ENCODE measurements at regions not wholly inside any gene's neighbourhood (a gene's known extent, or its start where the extent isn't known, plus 50 kb on each side); places are given as distances from the start of the nearest gene placed in this dataset.

DNA sequence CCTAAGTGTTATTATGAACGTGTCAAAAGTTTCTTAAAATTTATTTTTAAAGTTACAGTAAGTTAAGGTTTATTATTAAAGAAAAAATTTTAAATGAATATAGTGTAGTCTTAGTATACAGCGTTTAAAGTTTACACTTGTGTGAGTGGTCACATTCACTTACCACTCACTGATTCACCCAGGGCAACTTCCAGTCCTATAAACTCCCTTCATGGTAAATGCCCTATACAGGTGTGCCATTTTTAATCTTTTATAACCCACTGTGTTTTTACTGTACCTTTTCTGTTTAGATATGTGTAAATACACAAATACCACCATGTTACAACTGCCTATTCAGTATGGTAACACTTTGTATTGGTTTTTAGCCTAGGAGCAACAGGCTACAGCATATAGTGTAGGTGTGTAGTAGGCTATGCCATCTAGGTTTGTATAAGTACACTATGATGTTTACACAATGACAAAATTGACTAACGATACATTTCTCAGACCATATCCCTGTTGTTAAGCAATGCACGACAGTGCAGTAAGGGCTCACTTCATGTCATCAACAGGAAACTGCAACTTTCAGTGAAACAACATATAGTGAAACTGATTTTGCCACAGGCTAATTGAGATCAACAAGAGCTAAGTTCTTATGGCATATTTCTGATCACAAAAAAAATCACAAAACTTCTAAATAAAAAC, 112.0 kb upstream of the TMCC3 start:
- ChIA-PET CTCF (no interaction called here), POLR2A (ENCODE audit: low non-redundant PET) (no interaction called here)
- no peak overlapping the region for H3K4me3 ChIP-seq (ENCODE audit: low read depth, low read length, poor library complexity, severe bottlenecking)
- H3K27me3 ChIP-seq (replicated peaks; ENCODE audit: insufficient read depth, low read depth, low read length, poor library complexity), result no peaks in the 10 kb centered on the region
- DNase-seq (ENCODE audit: low spot score), result no peak
- no peaks in the 10 kb centered on the region for H3K36me3 ChIP-seq (ENCODE audit: insufficient read depth, low read length, poor library complexity, severe bottlenecking)
- intact Hi-C loops (cut with micrococcal nuclease; ENCODE audit: unreplicated experiment), result loop anchor here (10.0 kb wide), 2 partner anchors 218 to 618 kb away; partner anchors contain the start of gene PLXNC1
- H3K4me1 ChIP-seq (ENCODE audit: insufficient read depth, low read length, poor library complexity, severe bottlenecking), result no peaks in the 10 kb centered on the region
- H3K27ac ChIP-seq (ENCODE audit: low read depth, low read length, poor library complexity, severe bottlenecking), result no peak overlapping the region
- H3K9me3 ChIP-seq (ENCODE audit: low read depth, low read length, poor library complexity, severe bottlenecking), result no peaks in the 10 kb centered on the region
- BruUV-seq (replicated peaks), result no TSS peak
- TF ChIP-seq EZH2 (IDR thresholded peaks at IDR 0.05; ENCODE audit: borderline replicate concordance, low read depth, low read length, poor library complexity, severe bottlenecking), result no peak
- TF ChIP-seq, protein P1, sequence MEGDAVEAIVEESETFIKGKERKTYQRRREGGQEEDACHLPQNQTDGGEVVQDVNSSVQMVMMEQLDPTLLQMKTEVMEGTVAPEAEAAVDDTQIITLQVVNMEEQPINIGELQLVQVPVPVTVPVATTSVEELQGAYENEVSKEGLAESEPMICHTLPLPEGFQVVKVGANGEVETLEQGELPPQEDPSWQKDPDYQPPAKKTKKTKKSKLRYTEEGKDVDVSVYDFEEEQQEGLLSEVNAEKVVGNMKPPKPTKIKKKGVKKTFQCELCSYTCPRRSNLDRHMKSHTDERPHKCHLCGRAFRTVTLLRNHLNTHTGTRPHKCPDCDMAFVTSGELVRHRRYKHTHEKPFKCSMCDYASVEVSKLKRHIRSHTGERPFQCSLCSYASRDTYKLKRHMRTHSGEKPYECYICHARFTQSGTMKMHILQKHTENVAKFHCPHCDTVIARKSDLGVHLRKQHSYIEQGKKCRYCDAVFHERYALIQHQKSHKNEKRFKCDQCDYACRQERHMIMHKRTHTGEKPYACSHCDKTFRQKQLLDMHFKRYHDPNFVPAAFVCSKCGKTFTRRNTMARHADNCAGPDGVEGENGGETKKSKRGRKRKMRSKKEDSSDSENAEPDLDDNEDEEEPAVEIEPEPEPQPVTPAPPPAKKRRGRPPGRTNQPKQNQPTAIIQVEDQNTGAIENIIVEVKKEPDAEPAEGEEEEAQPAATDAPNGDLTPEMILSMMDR (conservative IDR thresholded peaks at IDR 0.05; ENCODE audit: low read depth, low read length), result no peak

DNA sequence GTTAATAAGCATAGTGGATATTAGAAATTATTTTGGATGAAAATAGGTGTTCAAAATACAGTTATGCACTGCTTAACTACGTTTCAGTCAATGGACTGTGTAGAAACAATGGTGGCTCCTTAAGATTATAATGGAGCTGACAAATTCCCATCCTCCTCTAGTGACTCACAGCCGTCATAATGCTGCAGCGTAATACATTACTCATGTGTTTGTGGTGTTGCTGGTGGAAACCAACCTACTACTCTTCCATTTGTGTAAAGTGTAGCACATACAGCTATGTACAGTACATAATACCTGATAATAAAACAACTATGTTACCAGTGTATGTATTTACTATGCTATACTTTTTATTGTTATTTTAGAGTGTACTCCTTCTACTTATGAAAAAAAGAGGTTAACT, 111.2 kb upstream of the TMCC3 start:
- Histone ChIP-seq H3K27ac (ENCODE audit: low read depth, low read length, poor library complexity, severe bottlenecking) (no peak overlapping the region), H3K36me3 (ENCODE audit: insufficient read depth, low read length, poor library complexity, severe bottlenecking) (no peaks in the 10 kb centered on the region), H3K27me3 (replicated peaks; ENCODE audit: insufficient read depth, low read depth, low read length, poor library complexity) (no peaks in the 10 kb centered on the region), H3K9me3 (ENCODE audit: low read depth, low read length, poor library complexity, severe bottlenecking) (no peaks in the 10 kb centered on the region), H3K4me1 (ENCODE audit: insufficient read depth, low read length, poor library complexity, severe bottlenecking) (no peaks in the 10 kb centered on the region), H3K4me3 (ENCODE audit: low read depth, low read length, poor library complexity, severe bottlenecking) (no peak overlapping the region)
- DNase-seq (ENCODE audit: low spot score), result peak; percentile 35
- CTCF ChIA-PET, result no interaction called here
- POLR2A ChIA-PET (ENCODE audit: low non-redundant PET), result no interaction called here
- no TSS peak for BruUV-seq (replicated peaks)
- TF ChIP-seq EZH2 (IDR thresholded peaks at IDR 0.05; ENCODE audit: borderline replicate concordance, low read depth, low read length, poor library complexity, severe bottlenecking), result no peak
- TF ChIP-seq, protein P1 (conservative IDR thresholded peaks at IDR 0.05; ENCODE audit: low read depth, low read length), result no peak
- intact Hi-C loops (cut with micrococcal nuclease; ENCODE audit: unreplicated experiment), result loop anchor here (10.0 kb wide), 2 partner anchors 217 to 617 kb away; partner anchors contain the start of gene PLXNC1

DNA sequence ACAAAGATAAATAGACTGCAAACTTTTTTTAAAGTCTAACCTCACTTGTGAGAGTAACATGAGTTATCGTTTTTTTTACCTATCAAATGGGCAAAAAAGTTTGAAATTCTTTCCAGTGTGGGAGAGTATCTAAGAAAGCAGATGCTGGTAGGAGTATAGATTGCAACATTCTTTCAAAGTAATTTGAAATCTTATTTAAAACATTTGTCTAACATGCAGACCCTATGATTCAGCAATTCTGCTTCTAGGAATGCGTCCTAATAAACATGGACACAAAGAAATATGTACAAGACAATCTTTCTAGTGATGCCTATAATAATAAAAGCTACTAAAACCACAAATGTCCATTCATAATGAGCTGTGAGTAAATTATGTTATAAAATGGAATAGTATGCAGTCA, 110.4 kb upstream of the TMCC3 start:
- TF ChIP-seq EZH2 (IDR thresholded peaks at IDR 0.05; ENCODE audit: borderline replicate concordance, low read depth, low read length, poor library complexity, severe bottlenecking), result no peak
- TF ChIP-seq, protein P1 (conservative IDR thresholded peaks at IDR 0.05; ENCODE audit: low read depth, low read length), result no peak
- Histone ChIP-seq H3K36me3 (ENCODE audit: insufficient read depth, low read length, poor library complexity, severe bottlenecking) (no peaks in the 10 kb centered on the region), H3K27me3 (replicated peaks; ENCODE audit: insufficient read depth, low read depth, low read length, poor library complexity) (no peaks in the 10 kb centered on the region), H3K4me1 (ENCODE audit: insufficient read depth, low read length, poor library complexity, severe bottlenecking) (no peaks in the 10 kb centered on the region), H3K4me3 (ENCODE audit: low read depth, low read length, poor library complexity, severe bottlenecking) (no peak overlapping the region), H3K27ac (ENCODE audit: low read depth, low read length, poor library complexity, severe bottlenecking) (no peak overlapping the region), H3K9me3 (ENCODE audit: low read depth, low read length, poor library complexity, severe bottlenecking) (no peaks in the 10 kb centered on the region)
- ChIA-PET POLR2A (ENCODE audit: low non-redundant PET) (no interaction called here), CTCF (no interaction called here)
- BruUV-seq (replicated peaks), result no TSS peak
- intact Hi-C loops (cut with micrococcal nuclease; ENCODE audit: unreplicated experiment), result loop anchor here (10.0 kb wide), 2 partner anchors 216 to 616 kb away; partner anchors contain the start of gene PLXNC1
- no peak for DNase-seq (ENCODE audit: low spot score)

Data from A673 (cell line).